ENCODE measurements at regions not wholly inside any gene's neighbourhood (a gene's known extent, or its start where the extent isn't known, plus 50 kb on each side); places are given as distances from the start of the nearest gene placed in this dataset.

GRCh38 chr18:10261344-10262276 is 192.8 kb upstream of the APCDD1 start:
- peaks cover 13% of the 10 kb centered on the region for H3K9me3 ChIP-seq (ENCODE audit: control insufficient read depth, low read length)
- peaks cover 6% of the 10 kb centered on the region for H3K4me1 ChIP-seq (ENCODE audit: control insufficient read depth, insufficient read depth, low read length, poor library complexity, severe bottlenecking)
- H3K4me3 ChIP-seq (ENCODE audit: extremely low read depth, insufficient read depth, low read length, poor library complexity, severe bottlenecking) = no peak overlapping the region
- WGBS, 2 experiments (ENCODE audit: insufficient coverage in 2 of 2) = 100% methylated on average over 1 to 3 of the region's 5 CpGs
- H3K27ac ChIP-seq (ENCODE audit: low read depth, low read length, severe bottlenecking) = no peak overlapping the region
- no peaks in the 10 kb centered on the region for H3K36me3 ChIP-seq (ENCODE audit: control insufficient read depth, insufficient read depth, low read length)

GRCh38 chr18:10262566-10262965 is 191.9 kb upstream of the APCDD1 start:
- Histone ChIP-seq H3K9me3 (ENCODE audit: control insufficient read depth, low read length) (peaks cover 13% of the 10 kb centered on the region), H3K4me3 (ENCODE audit: extremely low read depth, insufficient read depth, low read length, poor library complexity, severe bottlenecking) (no peak overlapping the region)
- WGBS, 2 experiments (ENCODE audit: insufficient coverage in 2 of 2) = 94 to 96% methylated on average over 6 to 7 of the region's 9 CpGs

GRCh38 chr18:10264260-10264659 is 190.2 kb upstream of the APCDD1 start:
- H3K4me3 ChIP-seq (ENCODE audit: extremely low read depth, insufficient read depth, low read length, poor library complexity, severe bottlenecking) = no peak overlapping the region
- H3K9me3 ChIP-seq (ENCODE audit: control insufficient read depth, low read length) = peaks cover 13% of the 10 kb centered on the region
- no peak overlapping the region for H3K27ac ChIP-seq (ENCODE audit: low read depth, low read length, severe bottlenecking)
- WGBS, 2 experiments (ENCODE audit: insufficient coverage in 2 of 2) = 92 to 100% methylated on average over 3 to 4 of the region's 7 CpGs
- H3K36me3 ChIP-seq (ENCODE audit: control insufficient read depth, insufficient read depth, low read length) = no peaks in the 10 kb centered on the region
- peaks cover 6% of the 10 kb centered on the region for H3K4me1 ChIP-seq (ENCODE audit: control insufficient read depth, insufficient read depth, low read length, poor library complexity, severe bottlenecking)

More at GRCh38 chr18:10262566-10262965, 191.9 kb upstream of the APCDD1 start:
- H3K27ac ChIP-seq (ENCODE audit: low read depth, low read length, severe bottlenecking) = no peak overlapping the region
- H3K36me3 ChIP-seq (ENCODE audit: control insufficient read depth, insufficient read depth, low read length) = no peaks in the 10 kb centered on the region
- peaks cover 6% of the 10 kb centered on the region for H3K4me1 ChIP-seq (ENCODE audit: control insufficient read depth, insufficient read depth, low read length, poor library complexity, severe bottlenecking)

GRCh38 chr18:10265560-10266333 is 188.7 kb upstream of the APCDD1 start:
- H3K27ac ChIP-seq (ENCODE audit: low read depth, low read length, severe bottlenecking) = peak overlapping the region; percentile 76
- WGBS, 2 experiments (ENCODE audit: insufficient coverage in 2 of 2) = 83 to 100% methylated on average over 1 of the region's 6 CpGs
- H3K4me1 ChIP-seq (ENCODE audit: control insufficient read depth, insufficient read depth, low read length, poor library complexity, severe bottlenecking) = peaks cover 6% of the 10 kb centered on the region
- peaks cover 4% of the 10 kb centered on the region for H3K9me3 ChIP-seq (ENCODE audit: control insufficient read depth, low read length)
- H3K4me3 ChIP-seq (ENCODE audit: extremely low read depth, insufficient read depth, low read length, poor library complexity, severe bottlenecking) = no peak overlapping the region
- H3K36me3 ChIP-seq (ENCODE audit: control insufficient read depth, insufficient read depth, low read length) = no peaks in the 10 kb centered on the region

- Histone ChIP-seq H3K27ac (ENCODE audit: low read depth, low read length, severe bottlenecking) (peak overlapping the region; percentile 76), H3K9me3 (ENCODE audit: control insufficient read depth, low read length) (peaks cover 4% of the 10 kb centered on the region), H3K4me3 (ENCODE audit: extremely low read depth, insufficient read depth, low read length, poor library complexity, severe bottlenecking) (no peak overlapping the region), H3K36me3 (ENCODE audit: control insufficient read depth, insufficient read depth, low read length) (no peaks in the 10 kb centered on the region), H3K4me1 (ENCODE audit: control insufficient read depth, insufficient read depth, low read length, poor library complexity, severe bottlenecking) (peaks cover 6% of the 10 kb centered on the region)
- WGBS, 2 experiments (ENCODE audit: insufficient coverage in 2 of 2) = 80 to 86% methylated on average over 1 to 2 of the region's 4 CpGs
These were observed 188.2 kb upstream of the APCDD1 start for GRCh38 chr18:10266334-10266590.

- H3K27ac ChIP-seq (ENCODE audit: low read depth, low read length, severe bottlenecking) = no peak overlapping the region
- peaks cover 6% of the 10 kb centered on the region for H3K4me1 ChIP-seq (ENCODE audit: control insufficient read depth, insufficient read depth, low read length, poor library complexity, severe bottlenecking)
- H3K36me3 ChIP-seq (ENCODE audit: control insufficient read depth, insufficient read depth, low read length) = no peaks in the 10 kb centered on the region
- no peaks in the 10 kb centered on the region for H3K9me3 ChIP-seq (ENCODE audit: control insufficient read depth, low read length)
- no peak overlapping the region for H3K4me3 ChIP-seq (ENCODE audit: extremely low read depth, insufficient read depth, low read length, poor library complexity, severe bottlenecking)
- no CpG with 5 or more reads among the region's 1 CpG for WGBS, 2 experiments (ENCODE audit: insufficient coverage in 2 of 2)
These were observed 185.2 kb upstream of the APCDD1 start for GRCh38 chr18:10269261-10269660.

- Histone ChIP-seq H3K4me3 (ENCODE audit: extremely low read depth, insufficient read depth, low read length, poor library complexity, severe bottlenecking) (no peak overlapping the region), H3K27ac (ENCODE audit: low read depth, low read length, severe bottlenecking) (peak overlapping the region; percentile 30), H3K4me1 (ENCODE audit: control insufficient read depth, insufficient read depth, low read length, poor library complexity, severe bottlenecking) (peaks cover 6% of the 10 kb centered on the region), H3K9me3 (ENCODE audit: control insufficient read depth, low read length) (no peaks in the 10 kb centered on the region), H3K36me3 (ENCODE audit: control insufficient read depth, insufficient read depth, low read length) (no peaks in the 10 kb centered on the region)
- 94 to 95% methylated on average over 7 to 8 of the region's 8 CpGs for WGBS, 2 experiments (ENCODE audit: insufficient coverage in 2 of 2)
These were observed 184.3 kb upstream of the APCDD1 start for GRCh38 chr18:10270151-10270571.

- no peak overlapping the region for H3K27ac ChIP-seq (ENCODE audit: low read depth, low read length, severe bottlenecking)
- no peaks in the 10 kb centered on the region for H3K9me3 ChIP-seq (ENCODE audit: control insufficient read depth, low read length)
- no peaks in the 10 kb centered on the region for H3K36me3 ChIP-seq (ENCODE audit: control insufficient read depth, insufficient read depth, low read length)
- WGBS, 2 experiments (ENCODE audit: insufficient coverage in 2 of 2) = 93 to 96% methylated on average over 4 of the region's 4 CpGs
- H3K4me3 ChIP-seq (ENCODE audit: extremely low read depth, insufficient read depth, low read length, poor library complexity, severe bottlenecking) = no peak overlapping the region
- H3K4me1 ChIP-seq (ENCODE audit: control insufficient read depth, insufficient read depth, low read length, poor library complexity, severe bottlenecking) = no peaks in the 10 kb centered on the region
These were observed 183.0 kb upstream of the APCDD1 start for GRCh38 chr18:10271481-10271880.

- no peak overlapping the region for H3K4me3 ChIP-seq (ENCODE audit: extremely low read depth, insufficient read depth, low read length, poor library complexity, severe bottlenecking)
These were observed 180.1 kb upstream of the APCDD1 start for GRCh38 chr18:10274301-10274700.

GRCh38 chr18:10275486-10275885 is 178.9 kb upstream of the APCDD1 start:
- Histone ChIP-seq H3K4me3 (ENCODE audit: extremely low read depth, insufficient read depth, low read length, poor library complexity, severe bottlenecking) (no peak overlapping the region), H3K36me3 (ENCODE audit: control insufficient read depth, insufficient read depth, low read length) (no peaks in the 10 kb centered on the region), H3K9me3 (ENCODE audit: control insufficient read depth, low read length) (no peaks in the 10 kb centered on the region), H3K27ac (ENCODE audit: low read depth, low read length, severe bottlenecking) (no peak overlapping the region), H3K4me1 (ENCODE audit: control insufficient read depth, insufficient read depth, low read length, poor library complexity, severe bottlenecking) (no peaks in the 10 kb centered on the region)
- WGBS, 2 experiments (ENCODE audit: insufficient coverage in 2 of 2) = 96 to 100% methylated on average over 1 to 3 of the region's 3 CpGs

More at GRCh38 chr18:10274301-10274700, 180.1 kb upstream of the APCDD1 start:
- 90 to 100% methylated on average over 3 to 4 of the region's 5 CpGs for WGBS, 2 experiments (ENCODE audit: insufficient coverage in 2 of 2)
- H3K36me3 ChIP-seq (ENCODE audit: control insufficient read depth, insufficient read depth, low read length) = no peaks in the 10 kb centered on the region
- H3K4me1 ChIP-seq (ENCODE audit: control insufficient read depth, insufficient read depth, low read length, poor library complexity, severe bottlenecking) = no peaks in the 10 kb centered on the region
- H3K9me3 ChIP-seq (ENCODE audit: control insufficient read depth, low read length) = no peaks in the 10 kb centered on the region
- no peak overlapping the region for H3K27ac ChIP-seq (ENCODE audit: low read depth, low read length, severe bottlenecking)

GRCh38 chr18:10278265-10278664 is 176.2 kb upstream of the APCDD1 start:
- Histone ChIP-seq H3K4me1 (ENCODE audit: control insufficient read depth, insufficient read depth, low read length, poor library complexity, severe bottlenecking) (no peaks in the 10 kb centered on the region), H3K4me3 (ENCODE audit: extremely low read depth, insufficient read depth, low read length, poor library complexity, severe bottlenecking) (no peak overlapping the region), H3K9me3 (ENCODE audit: control insufficient read depth, low read length) (no peaks in the 10 kb centered on the region), H3K27ac (ENCODE audit: low read depth, low read length, severe bottlenecking) (no peak overlapping the region), H3K36me3 (ENCODE audit: control insufficient read depth, insufficient read depth, low read length) (no peaks in the 10 kb centered on the region)
